ENCODE measurements at regions not wholly inside any gene's neighbourhood (a gene's known extent, or its start where the extent isn't known, plus 50 kb on each side); places are given as distances from the start of the nearest gene placed in this dataset.

DNA sequence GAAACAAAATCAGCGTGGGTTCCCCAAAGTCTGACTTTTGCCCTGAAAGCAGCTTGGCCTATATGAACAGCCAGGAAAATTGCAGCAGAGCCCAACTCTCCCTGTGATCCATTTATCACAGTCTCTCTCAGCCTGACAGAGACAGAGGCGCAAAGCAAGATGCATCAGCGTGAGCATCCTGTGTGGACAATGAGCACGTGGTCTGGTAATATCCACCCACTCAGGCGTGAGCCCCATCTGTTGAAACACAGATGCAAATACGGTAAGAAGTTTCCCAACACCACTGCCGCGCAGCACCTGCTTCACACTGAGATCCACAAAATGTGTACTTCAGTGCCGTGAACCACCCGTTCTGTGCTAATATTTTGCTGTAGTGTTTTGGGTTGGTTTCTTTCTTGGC lies 114.6 kb downstream of the MRPL36 start (continued):
- TF ChIP-seq KLF16 (tag by site-specific recombination; IDR thresholded peaks at IDR 0.05) (no peak), ZNF701 (tag by site-specific recombination; IDR thresholded peaks at IDR 0.05) (no peak), ZNF571 (tag by site-specific recombination; IDR thresholded peaks at IDR 0.05) (no peak), IKZF3 (tag by site-specific recombination; IDR thresholded peaks at IDR 0.05) (no peak), HOXA7 (CRISPR knock-in tag; IDR thresholded peaks at IDR 0.05; ENCODE audit: borderline replicate concordance) (no peak)
- TF ChIP-seq, protein P1, sequence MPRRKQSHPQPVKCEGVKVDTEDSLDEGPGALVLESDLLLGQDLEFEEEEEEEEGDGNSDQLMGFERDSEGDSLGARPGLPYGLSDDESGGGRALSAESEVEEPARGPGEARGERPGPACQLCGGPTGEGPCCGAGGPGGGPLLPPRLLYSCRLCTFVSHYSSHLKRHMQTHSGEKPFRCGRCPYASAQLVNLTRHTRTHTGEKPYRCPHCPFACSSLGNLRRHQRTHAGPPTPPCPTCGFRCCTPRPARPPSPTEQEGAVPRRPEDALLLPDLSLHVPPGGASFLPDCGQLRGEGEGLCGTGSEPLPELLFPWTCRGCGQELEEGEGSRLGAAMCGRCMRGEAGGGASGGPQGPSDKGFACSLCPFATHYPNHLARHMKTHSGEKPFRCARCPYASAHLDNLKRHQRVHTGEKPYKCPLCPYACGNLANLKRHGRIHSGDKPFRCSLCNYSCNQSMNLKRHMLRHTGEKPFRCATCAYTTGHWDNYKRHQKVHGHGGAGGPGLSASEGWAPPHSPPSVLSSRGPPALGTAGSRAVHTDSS (tag by site-specific recombination; IDR thresholded peaks at IDR 0.05), result no peak

DNA sequence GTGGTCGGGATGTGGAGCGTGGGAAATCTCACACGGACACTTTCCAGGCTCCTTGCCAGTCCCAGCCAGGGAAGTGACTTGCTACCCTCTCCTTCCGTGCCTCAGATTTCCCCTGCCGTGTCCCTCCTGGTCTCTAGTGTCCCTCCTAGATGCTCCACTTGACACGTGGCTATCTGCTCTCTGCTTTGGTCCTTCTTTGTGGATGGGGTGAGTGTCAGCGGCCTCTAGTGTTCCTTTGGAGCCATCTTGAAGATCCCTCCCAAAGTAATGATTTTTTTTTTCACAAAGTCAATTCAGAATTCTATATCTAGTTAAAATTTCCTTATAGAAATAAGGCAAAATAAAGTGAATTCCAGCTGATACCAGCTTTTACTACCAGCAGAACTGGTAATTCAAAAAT lies 117.7 kb downstream of the MRPL36 start:
- Histone ChIP-seq H3K4me3 (ENCODE audit: low read depth, low read length) (no peak overlapping the region), H3K4me1 (ENCODE audit: control insufficient read depth, insufficient read depth, low read length) (no peaks in the 10 kb centered on the region), H3K9me3 (ENCODE audit: control insufficient read depth, insufficient read depth, low read depth, low read length) (no peaks in the 10 kb centered on the region; the same call in 1 of the 2 replicates), H3K36me3 (ENCODE audit: control insufficient read depth in 2 of 2, insufficient read depth in 1 of 2, low read length in 2 of 2) (no peaks in the 10 kb centered on the region), H3K27ac (ENCODE audit: extremely low read depth, low read depth, low read length) (no peak overlapping the region)
- ChIA-PET CTCF (interaction anchor here (0.6 kb wide), 1 partner anchor 1025 kb away, joined by 4 read pairs; no protein-coding TSS in a partner anchor), POLR2A (no interaction called here)
- no peak for TF ChIP-seq SCRT1 (tag by site-specific recombination; IDR thresholded peaks at IDR 0.05; ENCODE audit: borderline replicate concordance)
- TF ChIP-seq ZNF202 (tag by site-specific recombination; IDR thresholded peaks at IDR 0.05; ENCODE audit: borderline replicate concordance), result no peak
- no peak for TF ChIP-seq ZNF112 (tag by site-specific recombination; IDR thresholded peaks at IDR 0.05)
- no peak for TF ChIP-seq ZNF423 (tag by site-specific recombination; IDR thresholded peaks at IDR 0.05)
- TF ChIP-seq TCF7L2 (IDR thresholded peaks at IDR 0.05; ENCODE audit: borderline replicate concordance, low read depth, low read length), result no peak
- TF ChIP-seq KLF1 (tag by site-specific recombination; IDR thresholded peaks at IDR 0.05), result no peak
- no peak for TF ChIP-seq REST (tag by site-specific recombination; IDR thresholded peaks at IDR 0.05)
- TF ChIP-seq ZNF223 (tag by site-specific recombination; IDR thresholded peaks at IDR 0.05), result no peak
- TF ChIP-seq ZNF785 (tag by site-specific recombination; IDR thresholded peaks at IDR 0.05), result no peak
- TF ChIP-seq ZNF707 (tag by site-specific recombination; IDR thresholded peaks at IDR 0.05), result no peak

DNA sequence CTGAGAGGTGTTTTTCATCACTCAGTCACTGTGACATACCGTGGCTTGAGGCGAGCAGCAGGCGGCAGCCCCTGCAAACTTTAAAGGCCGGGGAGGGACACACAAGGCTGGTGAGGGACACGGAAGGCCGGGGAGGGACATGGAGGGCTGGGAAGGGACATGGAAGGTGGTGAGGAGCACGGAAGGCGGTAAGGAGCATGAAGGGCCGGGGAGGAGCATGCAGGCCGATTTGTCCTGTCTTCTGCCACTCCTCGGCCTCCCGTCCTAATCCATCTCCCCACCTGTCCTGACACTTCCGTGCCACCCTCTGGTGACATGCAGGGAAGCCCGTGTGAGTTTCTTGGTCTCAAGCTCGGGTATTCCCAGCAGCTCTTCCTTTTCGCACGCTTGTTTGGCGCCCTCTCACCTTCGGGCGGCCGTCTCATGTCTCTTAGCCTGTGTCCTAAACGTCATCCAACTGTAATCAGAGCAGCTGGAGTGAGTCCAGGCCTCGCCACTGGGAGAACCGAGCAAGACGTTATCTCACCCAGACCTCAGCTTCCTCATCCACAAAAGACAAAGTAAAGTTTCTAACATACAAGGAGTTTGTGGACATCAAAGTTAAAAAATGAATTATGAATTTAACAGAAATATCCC lies 126.5 kb downstream of the MRPL36 start:
- ChIA-PET POLR2A (no interaction called here), CTCF (interaction anchor here (1.0 kb wide), 1 partner anchor 19 kb away, joined by 4 read pairs; no protein-coding TSS in a partner anchor)
- H3K4me1 ChIP-seq (ENCODE audit: control insufficient read depth, insufficient read depth, low read length), result no peaks in the 10 kb centered on the region
- H3K36me3 ChIP-seq (ENCODE audit: control insufficient read depth in 2 of 2, insufficient read depth in 1 of 2, low read length in 2 of 2), result no peaks in the 10 kb centered on the region
- H3K4me3 ChIP-seq (ENCODE audit: low read depth, low read length), result no peak overlapping the region
- no peaks in the 10 kb centered on the region for H3K9me3 ChIP-seq (ENCODE audit: control insufficient read depth, insufficient read depth, low read depth, low read length)
- TF ChIP-seq ZNF76 (tag by site-specific recombination; IDR thresholded peaks at IDR 0.05; ENCODE audit: borderline replicate concordance, low read depth) (no peak), ZNF24 (tag by site-specific recombination; IDR thresholded peaks at IDR 0.05) (no peak), ZNF155 (tag by site-specific recombination; IDR thresholded peaks at IDR 0.05) (no peak), YY2 (tag by site-specific recombination; IDR thresholded peaks at IDR 0.05) (no peak), OSR2 (tag by site-specific recombination; IDR thresholded peaks at IDR 0.05) (no peak)
- TF ChIP-seq, protein P2, sequence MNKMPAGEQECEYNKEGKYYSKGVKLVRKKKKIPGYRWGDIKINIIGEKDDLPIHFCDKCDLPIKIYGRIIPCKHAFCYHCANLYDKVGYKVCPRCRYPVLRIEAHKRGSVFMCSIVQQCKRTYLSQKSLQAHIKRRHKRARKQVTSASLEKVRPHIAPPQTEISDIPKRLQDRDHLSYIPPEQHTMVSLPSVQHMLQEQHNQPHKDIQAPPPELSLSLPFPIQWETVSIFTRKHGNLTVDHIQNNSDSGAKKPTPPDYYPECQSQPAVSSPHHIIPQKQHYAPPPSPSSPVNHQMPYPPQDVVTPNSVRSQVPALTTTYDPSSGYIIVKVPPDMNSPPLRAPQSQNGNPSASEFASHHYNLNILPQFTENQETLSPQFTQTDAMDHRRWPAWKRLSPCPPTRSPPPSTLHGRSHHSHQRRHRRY (tag by site-specific recombination; IDR thresholded peaks at IDR 0.05), result no peak
- H3K27ac ChIP-seq (ENCODE audit: extremely low read depth, low read depth, low read length), result no peak overlapping the region

All from HEK293 (cell line).